ENCODE measurements at regions not wholly inside any gene's neighbourhood (a gene's known extent, or its start where the extent isn't known, plus 50 kb on each side); places are given as distances from the start of the nearest gene placed in this dataset.

- ChIA-PET CTCF (no interaction called here), POLR2A (ENCODE audit: unreplicated experiment) (no interaction called here)
- H3K27ac ChIP-seq (ENCODE audit: insufficient read depth, low read length) = no peak overlapping the region
- no peak overlapping the region for H4K8ac ChIP-seq (ENCODE audit: low read depth in 2 of 2, low read length in 2 of 2)
- no peak overlapping the region for H2BK20ac ChIP-seq (ENCODE audit: low read depth, low read length)
- dilution Hi-C loops (cut with HindIII; ENCODE audit: low sequenced_read_pairs, unreplicated experiment) (no loop called here), in situ Hi-C loops (cut with MboI; ENCODE audit: low sequenced_read_pairs) (no loop called here), intact Hi-C loops (cut with micrococcal nuclease) (no loop called here)
- H3K36me3 ChIP-seq (ENCODE audit: control insufficient read depth, insufficient read depth, low read length) = no peaks in the 10 kb centered on the region
- no peaks in the 10 kb centered on the region for H3K4me1 ChIP-seq (ENCODE audit: control insufficient read depth, insufficient read depth, low read length)
- DNase-seq = no peak
- BruUV-seq (replicated peaks) = no TSS peak
- no peak overlapping the region for H3K9ac ChIP-seq (ENCODE audit: low read depth, low read length)
- no peaks in the 10 kb centered on the region for H3K9me3 ChIP-seq (ENCODE audit: control insufficient read depth, insufficient read depth, low read length)
- H3K4me3 ChIP-seq (ENCODE audit: insufficient read depth, low read depth, low read length) = no peak overlapping the region
- H2BK120ac ChIP-seq (ENCODE audit: low read depth, low read length) = no peak overlapping the region
- H3K4me2 ChIP-seq (ENCODE audit: low read depth, low read length) = no peak overlapping the region
- no peaks in the 10 kb centered on the region for H3K9me1 ChIP-seq (ENCODE audit: insufficient read depth, low read length)
- no peak overlapping the region for H3K23ac ChIP-seq (ENCODE audit: low read depth, low read length)
- H3K14ac ChIP-seq (replicated peaks; ENCODE audit: low read depth, low read length) = no peak overlapping the region
- no peak overlapping the region for H3K4ac ChIP-seq (ENCODE audit: low read depth, low read length)
- no peaks in the 10 kb centered on the region; the same call in 1 of the 2 replicates for H3K27me3 ChIP-seq (ENCODE audit: control insufficient read depth, insufficient read depth, low read length)
- no peak overlapping the region for H3K56ac ChIP-seq (ENCODE audit: extremely low read depth, insufficient read depth, low read length)
- H4K20me1 ChIP-seq (ENCODE audit: insufficient read depth, low read length) = no peaks in the 10 kb centered on the region
- no CpG with 5 or more reads among the region's 3 CpGs for WGBS, 2 experiments (ENCODE audit: extremely low coverage in 2 of 2, insufficient read length in 1 of 2)
- H2AK9ac ChIP-seq (replicated peaks; ENCODE audit: low read depth, low read length, poor library complexity) = no peak overlapping the region
- H2AK5ac ChIP-seq (ENCODE audit: low read depth, low read length) = no peak overlapping the region
- no peak overlapping the region for H4K91ac ChIP-seq (ENCODE audit: insufficient read depth, low read depth, low read length)
- H2BK5ac ChIP-seq (ENCODE audit: low read depth, low read length, poor library complexity, severe bottlenecking) = no peak overlapping the region
- no peak overlapping the region for H3K18ac ChIP-seq (ENCODE audit: low read depth, low read length)
- ATAC-seq (ENCODE audit: low read depth) = no peak
- H3K79me1 ChIP-seq (ENCODE audit: low read depth in 1 of 2, low read length in 2 of 2) = no peaks in the 10 kb centered on the region
- no peak for TF ChIP-seq RFX5 (IDR thresholded peaks at IDR 0.05; ENCODE audit: low read depth, low read length)
- peak; percentile 78 for TF ChIP-seq MAFK (IDR thresholded peaks at IDR 0.05; ENCODE audit: low read depth, low read length)
- peak; percentile 95 for TF ChIP-seq NFE2L2 (IDR thresholded peaks at IDR 0.05; ENCODE audit: low read depth, low read length)
- TF ChIP-seq CHD1 (IDR thresholded peaks at IDR 0.05; ENCODE audit: low read depth, low read length) = no peak
- H2BK15ac ChIP-seq (ENCODE audit: low read depth, low read length) = no peak overlapping the region
- H4K5ac ChIP-seq (ENCODE audit: low read depth, low read length) = no peak overlapping the region
- H2AFZ ChIP-seq (replicated peaks; ENCODE audit: low read length, poor library complexity) = no peak overlapping the region
Observed at GRCh38 chr10:5272065-5272803, 75.6 kb downstream of the AKR1C4 start.
